G401 (cell line): ENCODE measurements at regions not wholly inside any gene's neighbourhood (a gene's known extent, or its start where the extent isn't known, plus 50 kb on each side); places are given as distances from the start of the nearest gene placed in this dataset.
"Not testable (repeated sequence)": the region's sequence is repeated elsewhere in the genome, so short reads cannot be mapped to it uniquely, and the experiment has no call there.

Experiments used
- DNase-seq: peaks from one replicate; pipeline ENCODE4 v3.0.0-alpha.2; 2015; ENCODE audit warnings: low spot score
- in situ Hi-C: cut with HindIII; loops from 2 replicates; pipeline ENCODE4 v1.10.0; 2016; ENCODE audit warnings: low sequenced_read_pairs, mixed read lengths

DNA sequence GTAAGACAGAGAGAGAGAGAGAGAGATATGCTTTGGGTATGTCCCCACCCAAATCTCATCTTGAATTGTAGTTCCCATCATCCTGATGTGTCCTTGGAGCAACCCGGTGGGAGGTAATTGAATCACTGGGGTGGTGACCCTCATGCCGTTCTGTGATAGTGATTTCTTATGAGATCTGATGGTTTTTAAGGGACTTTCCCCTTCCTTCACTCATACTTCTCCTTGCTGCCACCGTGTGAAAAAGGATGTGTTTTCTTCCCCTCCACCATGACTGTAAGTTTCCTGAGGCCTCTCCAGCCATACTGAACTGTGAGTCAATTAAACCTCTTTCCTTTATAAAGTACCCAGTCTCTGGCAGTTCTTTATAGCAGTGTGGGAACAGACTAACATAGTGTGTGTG lies 60.3 kb downstream of the EOMES start:
- in situ Hi-C loops, result loop anchor here (25.0 kb wide), 1 partner anchor 299 kb away; the partner anchor contains the start of gene NEK10
- no peak for DNase-seq

DNA sequence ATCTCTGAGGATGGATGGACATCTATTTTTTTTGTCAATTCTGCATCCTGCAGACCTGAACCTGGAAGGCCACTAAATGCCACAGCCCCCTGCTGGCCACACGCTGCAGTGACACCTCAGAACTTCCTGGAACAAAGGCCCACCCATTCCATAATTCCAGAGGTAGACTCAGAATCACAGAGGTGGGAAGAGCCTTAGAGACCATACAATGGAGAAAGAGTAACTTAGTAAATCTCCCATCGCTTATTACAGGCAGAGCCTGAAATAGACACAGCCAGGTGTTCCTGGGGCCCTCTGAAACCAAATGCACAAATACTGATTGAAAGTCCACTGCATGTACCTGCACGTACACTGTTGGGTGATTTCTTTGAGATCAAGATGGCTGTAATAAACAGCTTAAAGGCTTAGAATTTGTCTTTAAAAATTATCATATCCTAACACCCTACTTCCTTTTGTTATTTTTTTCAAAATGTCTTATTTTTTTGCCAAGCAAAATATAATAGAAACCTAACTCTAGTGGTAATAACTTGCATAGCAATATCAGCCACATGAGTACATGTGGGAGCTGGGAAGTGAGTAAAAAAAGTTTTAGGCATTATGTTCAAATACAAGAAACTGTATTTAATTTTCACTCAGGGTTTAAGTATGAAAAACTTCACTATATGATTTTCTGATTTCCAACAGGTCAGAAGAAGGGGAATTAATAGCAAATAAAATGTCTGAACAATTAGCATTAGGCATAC lies 62.7 kb downstream of the EOMES start:
- DNase-seq, result peak; percentile 20
- in situ Hi-C loops, result loop anchor here (25.0 kb wide), 1 partner anchor 297 kb away; the partner anchor contains the start of gene NEK10

DNA sequence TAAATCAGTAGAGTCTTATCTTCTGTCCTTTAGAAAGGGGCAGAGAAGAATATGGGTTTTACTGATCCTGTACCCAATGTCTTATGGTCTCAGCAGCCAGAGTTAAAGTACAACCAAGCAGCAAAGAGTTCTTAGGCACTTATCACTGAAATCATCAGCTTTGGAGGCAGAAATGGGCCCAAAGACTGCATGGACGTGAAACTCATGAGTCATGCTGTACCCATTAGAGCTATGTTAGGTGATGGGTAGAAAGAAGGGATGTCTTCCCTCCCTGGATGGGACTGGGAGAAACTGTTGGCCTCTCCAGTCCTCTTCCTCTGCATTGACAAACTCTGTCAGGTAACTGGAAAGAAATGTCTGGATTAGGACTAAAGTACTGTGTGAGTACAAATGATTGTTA lies 63.4 kb downstream of the EOMES start:
- DNase-seq, result no peak
- in situ Hi-C loops, result loop anchor here (25.0 kb wide), 1 partner anchor 296 kb away; the partner anchor contains the start of gene NEK10

GRCh38 chr3:27657871-27658270 lies 64.3 kb downstream of the EOMES start:
- in situ Hi-C loops, result loop anchor here (25.0 kb wide), 1 partner anchor 296 kb away; the partner anchor contains the start of gene NEK10
- no peak for DNase-seq

- no peak for DNase-seq
- in situ Hi-C loops, result loop anchor here (25.0 kb wide), 1 partner anchor 295 kb away; the partner anchor contains the start of gene NEK10
Measured at GRCh38 chr3:27657404-27657803, 64.7 kb downstream of the EOMES start.

GRCh38 chr3:27656790-27657189 lies 65.3 kb downstream of the EOMES start:
- in situ Hi-C loops, result loop anchor here (25.0 kb wide), 1 partner anchor 294 kb away; the partner anchor contains the start of gene NEK10
- no peak for DNase-seq

- DNase-seq, result no peak
- in situ Hi-C loops, result loop anchor here (25.0 kb wide), 1 partner anchor 293 kb away; the partner anchor contains the start of gene NEK10
Measured at GRCh38 chr3:27655547-27655946, 66.6 kb downstream of the EOMES start.

DNA sequence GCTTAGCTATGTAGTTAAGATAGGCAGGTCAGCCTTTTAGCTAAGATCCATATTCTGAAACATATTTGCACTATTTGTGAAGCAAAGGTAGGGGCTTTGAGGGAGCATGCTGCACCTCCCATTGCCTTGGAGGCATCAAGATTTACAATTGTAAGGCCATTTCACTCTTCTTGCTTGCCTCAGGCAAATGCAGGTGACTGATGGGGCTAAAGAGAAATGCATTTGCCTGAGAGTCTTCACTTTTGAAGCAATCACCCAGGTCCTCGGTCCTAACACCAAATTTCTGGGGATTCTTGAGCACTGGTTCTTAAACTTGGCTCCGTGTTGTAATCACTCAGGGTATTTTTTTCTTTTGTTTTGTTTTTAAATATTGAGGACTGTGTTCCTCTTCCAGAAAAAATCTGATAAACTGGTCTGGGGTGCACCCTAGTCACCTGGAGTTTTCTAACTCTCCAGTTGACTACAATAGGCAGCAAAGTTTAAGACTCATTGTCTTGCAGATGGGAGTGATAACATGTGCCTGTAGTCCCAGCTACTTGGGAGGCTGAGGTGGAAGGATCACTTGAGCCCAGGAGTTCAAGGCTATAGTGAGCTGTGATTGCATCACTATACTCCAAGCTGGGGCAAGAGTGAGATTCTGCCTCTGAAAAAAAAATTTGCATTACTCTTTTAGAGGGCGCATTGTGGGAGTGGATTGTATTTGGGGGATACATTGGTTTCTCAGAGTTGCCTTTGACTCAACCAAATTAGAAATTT lies 68.1 kb downstream of the EOMES start:
- in situ Hi-C loops, result loop anchor here (25.0 kb wide), 1 partner anchor 292 kb away; the partner anchor contains the start of gene NEK10
- no peak for DNase-seq

DNA sequence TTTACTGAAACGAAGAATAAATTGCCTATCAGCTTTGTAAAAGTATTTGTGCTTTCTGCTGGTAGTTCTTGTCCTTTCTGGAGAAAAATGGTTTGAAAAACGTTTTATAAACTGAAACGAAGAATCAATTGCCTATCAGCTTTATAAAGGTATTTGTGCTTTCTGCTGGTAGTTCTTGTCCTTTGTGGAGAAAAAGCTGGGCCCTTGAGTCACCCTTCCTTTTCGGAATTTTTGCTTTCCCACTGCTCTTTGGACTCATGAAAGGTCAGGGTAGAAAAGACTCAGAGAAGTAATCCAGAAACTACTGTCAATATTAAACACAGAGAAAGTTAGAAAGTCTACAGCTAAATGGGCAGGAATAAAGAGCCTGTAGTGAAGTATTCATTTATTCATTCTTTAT lies 72.8 kb downstream of the EOMES start:
- DNase-seq, result no peak
- in situ Hi-C loops, result no loop called here

- in situ Hi-C loops, result no loop called here
- DNase-seq, result no peak
Measured at GRCh38 chr3:27646896-27647295, 75.2 kb downstream of the EOMES start.

- no peak for DNase-seq
- in situ Hi-C loops, result no loop called here
Measured at GRCh38 chr3:27644941-27645340, 77.2 kb downstream of the EOMES start.

DNA sequence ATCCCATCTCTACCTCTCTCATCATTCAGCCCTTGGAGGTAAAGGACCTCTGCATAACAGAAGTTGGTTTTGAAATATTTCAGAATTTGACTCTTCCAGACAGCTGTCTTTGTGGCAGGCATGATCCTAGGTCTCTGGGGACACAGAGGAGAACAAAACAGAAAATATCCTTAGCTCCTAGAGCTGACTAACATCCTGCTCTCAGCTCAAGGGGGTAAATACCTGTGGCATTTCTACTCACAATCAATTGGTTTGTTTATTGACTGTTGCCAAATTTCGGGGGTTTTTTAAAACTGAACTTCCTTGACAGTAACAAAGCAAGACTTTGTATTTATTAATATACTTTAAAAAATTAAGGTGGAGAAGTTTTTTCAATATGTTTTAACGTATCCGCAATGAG lies 78.8 kb downstream of the EOMES start:
- DNase-seq, result no peak

DNA sequence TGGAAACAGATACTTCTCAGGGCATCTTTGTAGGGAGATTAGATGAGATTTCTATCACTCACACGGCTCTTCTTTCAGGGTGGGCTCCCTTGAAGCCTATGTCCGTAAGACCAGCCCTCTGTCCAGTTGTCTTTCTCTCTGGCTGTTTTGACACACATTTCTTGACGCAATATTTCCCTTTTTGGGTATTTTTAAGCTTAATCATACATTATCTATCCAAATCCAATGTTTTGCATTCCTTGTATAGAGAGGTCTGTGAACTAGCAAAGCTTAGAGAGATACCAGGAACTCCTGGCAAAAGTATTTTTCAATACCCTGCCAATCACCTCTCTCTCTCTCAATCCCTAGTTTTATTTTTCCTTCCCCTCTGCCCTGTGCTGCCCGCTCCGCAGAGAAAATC lies 79.3 kb downstream of the EOMES start:
- DNase-seq, result no peak
- in situ Hi-C loops, result no loop called here

More for the DNA sequence above, 78.8 kb downstream of the EOMES start:
- in situ Hi-C loops, result no loop called here

DNA sequence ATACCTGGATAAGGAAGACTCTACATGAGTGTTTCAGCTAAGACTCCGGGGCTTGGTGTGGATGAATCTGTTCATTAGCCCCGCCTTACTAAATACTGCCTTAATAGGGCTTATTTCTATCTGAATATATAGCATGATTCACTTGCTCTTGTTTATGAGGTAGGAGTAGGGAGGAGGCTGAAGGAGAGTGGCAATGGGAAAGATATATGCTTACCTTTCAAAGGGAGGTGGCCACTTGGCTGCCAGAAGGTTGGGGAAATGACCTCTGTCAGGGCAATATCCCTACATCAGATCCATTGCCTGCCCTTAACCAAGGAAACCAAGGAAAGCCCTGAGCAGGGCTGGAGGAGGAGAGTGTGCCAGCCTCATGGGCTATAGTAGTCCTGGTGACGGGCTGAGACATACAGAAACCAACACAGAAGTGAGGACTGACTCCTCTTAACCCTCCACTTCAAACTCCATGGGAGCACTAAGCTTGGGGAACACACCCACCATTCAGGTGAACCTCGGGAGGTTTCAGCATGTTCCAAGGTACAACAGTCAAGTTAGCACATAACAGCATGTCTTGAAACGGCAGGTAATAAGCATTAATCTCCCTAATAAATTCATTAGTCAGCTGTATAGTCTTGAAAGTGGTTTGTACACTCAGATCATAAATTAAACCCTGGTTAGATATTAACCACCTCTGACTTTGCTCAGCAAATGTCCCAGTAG lies 80.1 kb downstream of the EOMES start:
- in situ Hi-C loops, result no loop called here
- no peak for DNase-seq

GRCh38 chr3:27641271-27641800 lies 80.8 kb downstream of the EOMES start:
- no peak for DNase-seq
- in situ Hi-C loops, result no loop called here

- in situ Hi-C loops, result no loop called here
- DNase-seq, result no peak
Measured at GRCh38 chr3:27639271-27639670, 82.9 kb downstream of the EOMES start.

DNA sequence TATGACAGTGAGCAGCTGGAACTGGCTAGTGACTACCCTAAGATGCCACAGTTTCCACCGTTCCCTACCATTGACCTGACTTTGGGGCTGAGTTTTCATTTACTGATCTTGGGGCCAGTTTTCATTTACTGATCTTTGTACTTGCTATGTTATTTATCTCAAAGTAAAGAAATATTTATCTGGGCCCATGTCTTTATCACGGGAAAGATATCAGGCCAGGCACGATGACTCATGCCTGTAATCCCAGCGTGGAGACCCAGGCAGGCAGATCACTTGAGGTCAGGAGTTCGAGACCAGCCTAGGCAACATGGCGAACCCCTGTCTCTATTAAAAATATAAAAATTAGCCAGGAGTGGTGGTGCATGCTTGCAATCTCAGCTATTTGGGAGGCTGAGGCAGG lies 83.5 kb downstream of the EOMES start:
- in situ Hi-C loops, result no loop called here
- no peak for DNase-seq

DNA sequence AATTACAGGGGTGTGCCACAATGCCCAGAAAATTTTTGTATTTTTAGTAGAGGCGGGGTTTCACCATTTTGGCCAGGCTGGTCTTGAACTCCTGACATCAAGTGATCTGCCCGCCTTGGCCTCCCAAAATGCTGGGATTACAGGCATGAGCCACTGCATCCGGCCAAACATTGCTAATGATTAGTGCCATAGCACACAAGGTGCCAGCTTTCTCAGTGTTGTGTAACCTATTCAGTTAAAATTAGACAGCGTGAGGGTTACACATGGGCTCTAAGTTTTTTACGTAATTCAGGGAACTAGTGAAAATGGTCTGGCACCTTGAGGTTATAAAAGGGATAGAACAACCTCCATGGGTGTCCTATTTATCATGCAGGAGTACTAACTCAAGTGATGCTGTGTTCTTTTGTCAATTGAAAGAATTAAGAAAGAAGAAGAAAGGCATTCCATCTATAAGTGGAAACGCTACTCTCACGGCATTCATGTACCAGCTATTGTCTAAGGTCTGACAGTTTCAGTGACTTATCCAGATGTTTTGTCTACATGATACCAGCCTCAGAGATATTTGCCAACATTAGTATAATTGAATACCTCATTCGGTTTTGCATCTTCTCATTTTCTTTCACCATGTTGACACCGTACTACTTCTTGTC lies 84.7 kb downstream of the EOMES start:
- in situ Hi-C loops, result no loop called here
- no peak for DNase-seq

DNA sequence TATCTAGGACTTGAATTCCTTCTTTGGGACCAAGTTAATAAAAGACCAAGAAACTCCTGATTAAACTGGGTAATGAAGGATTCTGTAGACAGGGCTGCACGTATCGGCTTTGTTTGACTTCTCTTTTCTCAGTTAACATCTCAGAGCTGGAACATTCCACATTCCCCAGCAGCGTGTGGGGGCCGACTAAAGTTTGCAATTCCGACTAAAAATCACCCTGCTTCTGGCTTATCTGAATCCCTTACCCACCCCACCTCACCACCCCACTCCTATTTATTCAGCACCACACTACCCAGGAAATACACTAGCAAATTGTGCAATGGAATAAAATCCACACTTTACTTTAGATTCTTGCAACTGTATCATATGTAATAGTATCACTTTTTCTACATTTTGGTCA lies 87.1 kb downstream of the EOMES start:
- DNase-seq, in situ Hi-C loops: not testable (repeated sequence)
